ENCODE measurements at regions not wholly inside any gene's neighbourhood (a gene's known extent, or its start where the extent isn't known, plus 50 kb on each side); places are given as distances from the start of the nearest gene placed in this dataset.
"Not testable (repeated sequence)": the region's sequence is repeated elsewhere in the genome, so short reads cannot be mapped to it uniquely, and the experiment has no call there.

DNA sequence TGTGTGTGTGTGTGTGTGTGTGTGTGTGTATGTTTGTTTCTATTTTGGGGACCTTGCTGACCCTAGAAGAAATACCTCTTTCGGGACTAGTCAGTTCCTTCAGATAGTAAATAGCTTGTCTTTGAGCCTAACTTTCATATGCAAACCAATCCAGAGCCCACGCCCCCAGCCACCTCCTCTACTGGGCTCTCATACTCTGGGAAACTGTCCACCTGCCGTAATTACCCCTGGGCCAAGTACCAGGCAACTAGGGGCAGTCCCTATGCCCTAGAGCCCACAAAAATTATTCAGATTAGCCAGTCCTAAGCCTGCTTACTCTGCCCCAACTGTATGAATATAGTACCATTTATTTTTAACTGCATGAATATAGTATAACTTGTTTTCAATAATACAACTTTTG, 970.4 kb downstream of the EPHA4 start:
- intact Hi-C loops (cut with DNase I) = no loop called here
- no peaks in the 10 kb centered on the region for H3K4me1 ChIP-seq (ENCODE audit: control insufficient read depth in 2 of 3, insufficient read depth in 2 of 3, low read depth in 1 of 3, low read length in 3 of 3)
- FAIRE-seq (no peak), DNase-seq (no peak)
- peaks cover 0 to 2% (median 0%) of the 10 kb centered on the region in 3 donors for H3K9me3 ChIP-seq (ENCODE audit: control insufficient read depth in 2 of 3, insufficient read depth in 1 of 3, low read length in 3 of 3)
- no peaks in the 10 kb centered on the region for H3K27me3 ChIP-seq (ENCODE audit: control insufficient read depth, insufficient read depth, low read length)
- no peak overlapping the region for H3K9ac ChIP-seq (ENCODE audit: low read length in 3 of 3)
- no peak overlapping the region for H3K27ac ChIP-seq (ENCODE audit: low read depth in 2 of 2, low read length in 2 of 2)
- H3K4me3 ChIP-seq (ENCODE audit: low read length in 3 of 3) = no peak overlapping the region
- H3K36me3 ChIP-seq (ENCODE audit: control insufficient read depth in 2 of 3, insufficient read depth in 3 of 3, low read length in 3 of 3) = no peaks in the 10 kb centered on the region
- TF ChIP-seq, protein P1, sequence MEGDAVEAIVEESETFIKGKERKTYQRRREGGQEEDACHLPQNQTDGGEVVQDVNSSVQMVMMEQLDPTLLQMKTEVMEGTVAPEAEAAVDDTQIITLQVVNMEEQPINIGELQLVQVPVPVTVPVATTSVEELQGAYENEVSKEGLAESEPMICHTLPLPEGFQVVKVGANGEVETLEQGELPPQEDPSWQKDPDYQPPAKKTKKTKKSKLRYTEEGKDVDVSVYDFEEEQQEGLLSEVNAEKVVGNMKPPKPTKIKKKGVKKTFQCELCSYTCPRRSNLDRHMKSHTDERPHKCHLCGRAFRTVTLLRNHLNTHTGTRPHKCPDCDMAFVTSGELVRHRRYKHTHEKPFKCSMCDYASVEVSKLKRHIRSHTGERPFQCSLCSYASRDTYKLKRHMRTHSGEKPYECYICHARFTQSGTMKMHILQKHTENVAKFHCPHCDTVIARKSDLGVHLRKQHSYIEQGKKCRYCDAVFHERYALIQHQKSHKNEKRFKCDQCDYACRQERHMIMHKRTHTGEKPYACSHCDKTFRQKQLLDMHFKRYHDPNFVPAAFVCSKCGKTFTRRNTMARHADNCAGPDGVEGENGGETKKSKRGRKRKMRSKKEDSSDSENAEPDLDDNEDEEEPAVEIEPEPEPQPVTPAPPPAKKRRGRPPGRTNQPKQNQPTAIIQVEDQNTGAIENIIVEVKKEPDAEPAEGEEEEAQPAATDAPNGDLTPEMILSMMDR (IDR thresholded peaks at IDR 0.05; ENCODE audit: borderline replicate concordance, extremely low read depth, insufficient read depth) = no peak

GRCh38 chr2:220613004-220613403, 959.1 kb downstream of the EPHA4 start:
- H3K27ac ChIP-seq (ENCODE audit: low read depth in 2 of 2, low read length in 2 of 2); FAIRE-seq; H3K27me3 ChIP-seq (ENCODE audit: control insufficient read depth, insufficient read depth, low read length): not testable (repeated sequence)

GRCh38 chr2:220614064-220614463, 958.0 kb downstream of the EPHA4 start:
- no peaks in the 10 kb centered on the region for H3K9me3 ChIP-seq (ENCODE audit: control insufficient read depth in 2 of 3, insufficient read depth in 1 of 3, low read length in 3 of 3)
- intact Hi-C loops (cut with DNase I) = no loop called here
- no peaks in the 10 kb centered on the region for H3K27me3 ChIP-seq (ENCODE audit: control insufficient read depth, insufficient read depth, low read length)
- TF ChIP-seq, protein P1 (IDR thresholded peaks at IDR 0.05; ENCODE audit: borderline replicate concordance, extremely low read depth, insufficient read depth) = no peak
- no peak overlapping the region for H3K4me3 ChIP-seq (ENCODE audit: low read length in 3 of 3)
- H3K9ac ChIP-seq (ENCODE audit: low read length in 3 of 3) = no peak overlapping the region
- no peak overlapping the region for H3K27ac ChIP-seq (ENCODE audit: low read depth in 2 of 2, low read length in 2 of 2)
- no peaks in the 10 kb centered on the region for H3K4me1 ChIP-seq (ENCODE audit: control insufficient read depth in 2 of 3, insufficient read depth in 2 of 3, low read depth in 1 of 3, low read length in 3 of 3)
- H3K36me3 ChIP-seq (ENCODE audit: control insufficient read depth in 2 of 3, insufficient read depth in 3 of 3, low read length in 3 of 3) = no peaks in the 10 kb centered on the region
- DNase-seq (no peak), FAIRE-seq (peak; percentile 47)

More at GRCh38 chr2:220613004-220613403, 959.1 kb downstream of the EPHA4 start:
- H3K36me3 ChIP-seq (ENCODE audit: control insufficient read depth in 2 of 3, insufficient read depth in 3 of 3, low read length in 3 of 3); intact Hi-C loops (cut with DNase I); DNase-seq; H3K9ac ChIP-seq (ENCODE audit: low read length in 3 of 3); H3K4me3 ChIP-seq (ENCODE audit: low read length in 3 of 3); H3K4me1 ChIP-seq (ENCODE audit: control insufficient read depth in 2 of 3, insufficient read depth in 2 of 3, low read depth in 1 of 3, low read length in 3 of 3); H3K9me3 ChIP-seq (ENCODE audit: control insufficient read depth in 2 of 3, insufficient read depth in 1 of 3, low read length in 3 of 3): not testable (repeated sequence)

DNA sequence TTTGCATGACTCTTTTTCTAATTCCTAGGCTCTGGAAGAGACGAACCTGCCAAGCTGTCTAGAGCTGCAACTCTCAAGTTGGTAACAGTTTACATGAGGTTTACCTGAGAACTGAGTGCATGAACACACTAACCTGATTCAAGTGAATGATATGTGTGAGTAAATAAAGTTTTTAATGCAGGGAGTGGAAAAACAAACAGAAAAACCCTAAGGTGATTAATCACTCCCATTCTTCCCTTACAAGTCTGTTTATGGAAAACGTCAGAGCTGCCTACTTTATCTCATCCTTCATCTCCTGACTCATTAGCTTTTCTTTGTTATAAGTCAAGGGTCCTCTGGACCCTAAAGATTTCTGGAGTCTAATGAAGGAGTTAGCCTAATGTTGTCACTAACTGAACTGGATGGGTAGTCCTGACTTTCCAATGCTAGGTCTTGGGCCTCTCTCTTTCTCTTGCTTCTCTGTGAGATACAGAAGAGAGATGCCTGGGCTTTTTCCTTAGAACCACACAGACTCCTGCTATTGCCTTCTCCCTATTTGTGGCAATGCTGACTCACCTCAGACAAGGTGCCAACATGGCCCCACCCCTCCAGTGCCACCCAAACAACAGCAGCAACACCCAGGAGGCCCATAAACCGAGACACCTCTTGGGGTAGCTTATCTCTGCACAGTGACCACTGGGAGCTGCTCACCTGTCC, 952.4 kb downstream of the EPHA4 start:
- Histone ChIP-seq H3K4me1 (ENCODE audit: control insufficient read depth in 2 of 3, insufficient read depth in 2 of 3, low read depth in 1 of 3, low read length in 3 of 3) (no peaks in the 10 kb centered on the region), H3K27ac (ENCODE audit: low read depth in 2 of 2, low read length in 2 of 2) (no peak overlapping the region), H3K27me3 (ENCODE audit: control insufficient read depth, insufficient read depth, low read length) (no peaks in the 10 kb centered on the region), H3K9ac (ENCODE audit: low read length in 3 of 3) (no peak overlapping the region), H3K9me3 (ENCODE audit: control insufficient read depth in 2 of 3, insufficient read depth in 1 of 3, low read length in 3 of 3) (no peaks in the 10 kb centered on the region), H3K4me3 (ENCODE audit: low read length in 3 of 3) (no peak overlapping the region), H3K36me3 (ENCODE audit: control insufficient read depth in 2 of 3, insufficient read depth in 3 of 3, low read length in 3 of 3) (no peaks in the 10 kb centered on the region)
- TF ChIP-seq, protein P1 (IDR thresholded peaks at IDR 0.05; ENCODE audit: borderline replicate concordance, extremely low read depth, insufficient read depth) = no peak
- FAIRE-seq = no peak
- intact Hi-C loops (cut with DNase I) = no loop called here
- peak in 2 of 5 donors; percentile 43 to 46 for DNase-seq

Measured in kidney (tissue), 13 donors.